DND-41 (cell line): ENCODE measurements at regions not wholly inside any gene's neighbourhood (a gene's known extent, or its start where the extent isn't known, plus 50 kb on each side); places are given as distances from the start of the nearest gene placed in this dataset.

ENCODE experiments used
- ATAC-seq: fragments of 200-7000 bp; cut with Tn5 transposase; 3 replicates; pipeline ENCODE4 v1.9.1; 2021; ENCODE audit warnings: low read depth; ENCODE audit not compliant: insufficient read depth
- DNase-seq: peaks from one replicate; pipeline ENCODE4 v3.0.0-alpha.2; 2020
- H2AFZ ChIP-seq: 2 replicates; pipeline ENCODE4 v1.6.0; 2012; ENCODE audit warnings: low read depth, low read length
- H3K27ac ChIP-seq: 2 replicates; pipeline ENCODE4 v1.5.1; 2012; ENCODE audit warnings: low read length, inconsistent platforms
- H3K27me3 ChIP-seq: fragments of 200-600 bp; sonication (generic); 2 replicates; pipeline ENCODE4 v1.6.0; 2012; ENCODE audit warnings: low read length, mild to moderate bottlenecking, inconsistent platforms; ENCODE audit not compliant: insufficient read depth, poor library complexity
- H3K36me3 ChIP-seq: 2 replicates; pipeline ENCODE4 v1.5.1; 2012; ENCODE audit warnings: low read length, inconsistent platforms; ENCODE audit not compliant: insufficient read depth
- H3K4me1 ChIP-seq: 2 replicates; pipeline ENCODE4 v1.5.1; 2012; ENCODE audit warnings: mild to moderate bottlenecking, low read length; ENCODE audit not compliant: insufficient read depth
- H3K4me2 ChIP-seq: 2 replicates; pipeline ENCODE4 v1.6.0; 2012; ENCODE audit warnings: mild to moderate bottlenecking, moderate library complexity, low read length, inconsistent platforms; ENCODE audit not compliant: insufficient read depth
- H3K4me3 ChIP-seq, 2 experiments: fragments of 200-600 bp in 1 of 2; shearing (Covaris generic) in 1 of 2; 2 replicates each; pipeline ENCODE4 v1.5.1; 2012 to 2016; ENCODE audit warnings: inconsistent platforms in 2 of 2, low read length in 2 of 2, mild to moderate bottlenecking in 2 of 2, low read depth in 1 of 2, moderate library complexity in 1 of 2
- H3K79me2 ChIP-seq: 2 replicates; pipeline ENCODE4 v1.6.0; 2012; ENCODE audit warnings: low read length, inconsistent platforms; ENCODE audit not compliant: insufficient read depth
- H3K9ac ChIP-seq: 2 replicates; pipeline ENCODE4 v1.6.0; 2012; ENCODE audit warnings: low read depth, mild to moderate bottlenecking, inconsistent platforms, low read length, moderate library complexity
- H3K9me3 ChIP-seq: 2 replicates; pipeline ENCODE4 v1.5.1; 2012; ENCODE audit warnings: low read length, moderate library complexity, mild to moderate bottlenecking, inconsistent platforms; ENCODE audit not compliant: insufficient read depth, severe bottlenecking
- H4K20me1 ChIP-seq: 2 replicates; pipeline ENCODE4 v1.6.0; 2012; ENCODE audit warnings: low read length; ENCODE audit not compliant: insufficient read depth
- CTCF ChIP-seq: IDR thresholded peaks from 2 replicates; pipeline ENCODE4 v1.5.1; 2012; ENCODE audit warnings: borderline replicate concordance, low read length, moderate library complexity, mild to moderate bottlenecking; ENCODE audit not compliant: poor library complexity, severe bottlenecking; ENCODE audit errors: extremely low read depth
- EZH2 ChIP-seq: IDR thresholded peaks from 3 replicates; pipeline ENCODE4 v1.6.1; 2012; ENCODE audit warnings: borderline replicate concordance, low read depth, mild to moderate bottlenecking, moderate library complexity, low read length, inconsistent platforms; ENCODE audit not compliant: severe bottlenecking

- Histone ChIP-seq H3K4me1 (no peaks in the 10 kb centered on the region), H3K4me2 (no peak overlapping the region), H3K27me3 (peaks cover 7% of the 10 kb centered on the region), H3K27ac (no peak overlapping the region), H3K9ac (no peak overlapping the region), H3K79me2 (no peaks in the 10 kb centered on the region), H2AFZ (no peak overlapping the region), H3K9me3 (no peaks in the 10 kb centered on the region), H4K20me1 (no peaks in the 10 kb centered on the region), H3K36me3 (no peaks in the 10 kb centered on the region), H3K4me3 (no peak overlapping the region)
- TF ChIP-seq EZH2: no peak
- TF ChIP-seq CTCF: no peak
- no peak for DNase-seq
- no peak for ATAC-seq
Measured at GRCh38 chr17:33896263-33896662, 358.8 kb upstream of the CCL2 start.

- Histone ChIP-seq H3K9me3 (no peaks in the 10 kb centered on the region), H3K9ac (no peak overlapping the region), H2AFZ (no peak overlapping the region), H3K27ac (no peak overlapping the region), H3K27me3 (peaks cover 10% of the 10 kb centered on the region), H4K20me1 (no peaks in the 10 kb centered on the region), H3K4me3 (no peak overlapping the region), H3K36me3 (no peaks in the 10 kb centered on the region), H3K79me2 (no peaks in the 10 kb centered on the region), H3K4me2 (no peak overlapping the region), H3K4me1 (no peaks in the 10 kb centered on the region)
- no peak for ATAC-seq
- no peak for DNase-seq
- TF ChIP-seq CTCF (no peak), EZH2 (no peak)
Measured at GRCh38 chr17:33901085-33901484, 354.0 kb upstream of the CCL2 start.

- TF ChIP-seq EZH2 (no peak), CTCF (no peak)
- no peak overlapping the region for H3K27ac ChIP-seq
- H3K4me3 ChIP-seq: no peak overlapping the region
- no peak overlapping the region for H3K4me2 ChIP-seq
- H3K27me3 ChIP-seq: peaks cover 10% of the 10 kb centered on the region
- H3K9ac ChIP-seq: no peak overlapping the region
- no peak for ATAC-seq
- H3K9me3 ChIP-seq: no peaks in the 10 kb centered on the region
- no peak for DNase-seq
- H2AFZ ChIP-seq: no peak overlapping the region
- H4K20me1 ChIP-seq: no peaks in the 10 kb centered on the region
- no peaks in the 10 kb centered on the region for H3K36me3 ChIP-seq
- no peaks in the 10 kb centered on the region for H3K79me2 ChIP-seq
- H3K4me1 ChIP-seq: no peaks in the 10 kb centered on the region
Measured at GRCh38 chr17:33902901-33903449, 352.1 kb upstream of the CCL2 start.

GRCh38 chr17:33904476-33904875 is 350.6 kb upstream of the CCL2 start:
- H3K27me3 ChIP-seq: peaks cover 8% of the 10 kb centered on the region
- no peak overlapping the region for H3K9ac ChIP-seq
- no peaks in the 10 kb centered on the region for H3K9me3 ChIP-seq
- no peak for ATAC-seq
- no peaks in the 10 kb centered on the region for H3K4me1 ChIP-seq
- H2AFZ ChIP-seq: no peak overlapping the region
- H3K4me2 ChIP-seq: no peak overlapping the region
- TF ChIP-seq EZH2 (no peak), CTCF (no peak)
- no peaks in the 10 kb centered on the region for H3K36me3 ChIP-seq
- no peak overlapping the region for H3K4me3 ChIP-seq
- H3K27ac ChIP-seq: no peak overlapping the region
- H3K79me2 ChIP-seq: no peaks in the 10 kb centered on the region
- DNase-seq: no peak
- H4K20me1 ChIP-seq: no peaks in the 10 kb centered on the region
